GM12878 (cell line): ENCODE measurements at regions not wholly inside any gene's neighbourhood (a gene's known extent, or its start where the extent isn't known, plus 50 kb on each side); places are given as distances from the start of the nearest gene placed in this dataset.

Experiments used
- ATAC-seq: fragments of 200-7000 bp; cut with Tn5 transposase; 3 replicates; pipeline ENCODE4 v1.9.1; 2020; ENCODE audit warnings: mild to moderate bottlenecking, moderate library complexity
- BruUV-seq: library from RNA; stranded (reverse); fragments of 400-500 nt; replicated peaks from 2 replicates; lab custom pipeline; 2021; lab: Mats Ljungman, UMichigan
- CTCF ChIA-PET: fragments of 300-600 bp; sonication (Branson Sonifier 250); formaldehyde crosslinking; extraction: SDS; loops from one replicate; lab custom pipeline; 2021; ENCODE audit warnings: inconsistent platforms; lab: Yijun Ruan, JAX
- POLR2A ChIA-PET: fragments of 350-600 bp; formaldehyde crosslinking; extraction: SDS; loops from one replicate; lab custom pipeline; 2021; ENCODE audit warnings: inconsistent platforms; lab: Charles Lee
- RAD21 ChIA-PET: fragments of 300-600 bp; sonication (Branson Sonifier 250); formaldehyde crosslinking; loops from one replicate; lab custom pipeline; 2023; ENCODE audit warnings: antibody characterized with exemption; ENCODE audit not compliant: unreplicated experiment; lab: Charles Lee
- SMC1A ChIA-PET: fragments of 300-600 bp; sonication (Branson Sonifier 250); formaldehyde crosslinking; loops from one replicate; lab custom pipeline; 2023; ENCODE audit not compliant: unreplicated experiment, uncharacterized antibody; lab: Charles Lee
- DNase-seq: peaks from one replicate; pipeline ENCODE4 v3.0.0-alpha.2; 2011; ENCODE audit warnings: low read depth, low spot score
- FAIRE-seq: peaks from 3 replicates; lab custom pipeline; 2011; peaks lifted over from hg19 to GRCh38; lab: Jason Lieb, UNC
- H2AFZ ChIP-seq: 2 replicates; pipeline ENCODE4 v1.6.0; 2011; ENCODE audit warnings: low read depth, low read length, control low read depth; ENCODE audit not compliant: control insufficient read depth
- H3K27ac ChIP-seq: 2 replicates; pipeline ENCODE4 v1.5.1; 2011; ENCODE audit warnings: control low read depth; ENCODE audit not compliant: control insufficient read depth, insufficient read depth
- H3K27me3 ChIP-seq, 2 experiments: replicated peaks in 1 of 2; 2 replicates each; pipeline versions ENCODE4 v1.6.0 to v1.6.1; 2011; ENCODE audit warnings: low read length in 1 of 2; ENCODE audit not compliant: control insufficient read depth in 2 of 2, insufficient read depth in 2 of 2
- H3K36me3 ChIP-seq, 2 experiments: 2 replicates each; pipeline ENCODE4 v1.5.1; 2011; ENCODE audit warnings: low read length in 1 of 2; ENCODE audit not compliant: control insufficient read depth in 2 of 2, insufficient read depth in 2 of 2
- H3K4me1 ChIP-seq: 2 replicates; pipeline ENCODE4 v1.6.1; 2011; ENCODE audit warnings: mild to moderate bottlenecking, low read length, moderate library complexity, mixed read lengths; ENCODE audit not compliant: control insufficient read depth, insufficient read depth
- H3K4me2 ChIP-seq: 2 replicates; pipeline ENCODE4 v1.6.0; 2011; ENCODE audit warnings: control low read depth; ENCODE audit not compliant: control insufficient read depth, insufficient read depth
- H3K4me3 ChIP-seq: fragments of 200-600 bp; sonication (generic); 2 replicates; pipeline ENCODE4 v1.5.1; 2016
- H3K79me2 ChIP-seq: 2 replicates; pipeline ENCODE4 v1.6.0; 2011; ENCODE audit warnings: low read length; ENCODE audit not compliant: control insufficient read depth, insufficient read depth
- H3K9ac ChIP-seq: 2 replicates; pipeline ENCODE4 v1.8.0; 2011; ENCODE audit warnings: low read length, control low read depth, mixed read lengths; ENCODE audit not compliant: control insufficient read depth, insufficient read depth
- H3K9me3 ChIP-seq: replicated peaks from 3 replicates; pipeline ENCODE4 v1.5.1; 2011; ENCODE audit warnings: mild to moderate bottlenecking, low read length; ENCODE audit not compliant: control insufficient read depth, insufficient read depth
- H4K20me1 ChIP-seq: 2 replicates; pipeline ENCODE4 v1.6.0; 2011; ENCODE audit not compliant: control insufficient read depth, insufficient read depth
- BRCA1 ChIP-seq: IDR thresholded peaks from 2 replicates; pipeline ENCODE4 v1.6.1; 2011; ENCODE audit warnings: low read depth, low read length, improper control_type of control experiment
- CBFB ChIP-seq: IDR thresholded peaks from 2 replicates; pipeline ENCODE4 v1.6.1; 2016; ENCODE audit warnings: antibody characterized with exemption, low read depth
- EP300 ChIP-seq, 2 experiments: fragments of 150-350 bp in 1 of 2; IDR thresholded peaks; 2 replicates each; pipeline ENCODE4 v1.6.1; 2011 to 2012; ENCODE audit warnings: low read depth in 2 of 2, low read length in 2 of 2, borderline replicate concordance in 1 of 2, improper control_type of control experiment in 1 of 2, inconsistent platforms in 1 of 2; ENCODE audit not compliant: control insufficient read depth in 1 of 2
- NFYA ChIP-seq: IDR thresholded peaks from 2 replicates; pipeline ENCODE4 v1.6.1; 2011; ENCODE audit warnings: low read depth, mild to moderate bottlenecking, low read length, improper control_type of control experiment, borderline replicate concordance
- PAX5 ChIP-seq: IDR thresholded peaks from 2 replicates; pipeline ENCODE4 v1.6.1; 2011; ENCODE audit warnings: low read depth, low read length, borderline replicate concordance
- SIN3A ChIP-seq: IDR thresholded peaks from 2 replicates; pipeline ENCODE4 v1.6.1; 2012; ENCODE audit warnings: low read depth, low read length, improper control_type of control experiment
- SUZ12 ChIP-seq: fragments of 200-600 bp; sonication (generic); IDR thresholded peaks from one replicate; pipeline ENCODE4 v1.6.1; 2018; ENCODE audit warnings: antibody characterized with exemption, mild to moderate bottlenecking; ENCODE audit not compliant: unreplicated experiment
- TAF1 ChIP-seq: IDR thresholded peaks from 2 replicates; pipeline ENCODE4 v1.6.1; 2011; ENCODE audit warnings: mild to moderate bottlenecking, low read depth, low read length, borderline replicate concordance
- TBL1XR1 ChIP-seq: IDR thresholded peaks from 2 replicates; pipeline ENCODE4 v1.6.1; 2012; ENCODE audit warnings: low read depth, low read length, improper control_type of control experiment
- ZNF217 ChIP-seq: fragments of 450-650 bp; IDR thresholded peaks from 2 replicates; pipeline ENCODE4 v1.6.1; 2017; ENCODE audit warnings: antibody characterized with exemption, mild to moderate bottlenecking
- WGBS: methylation state at CpG from one replicate; pipeline ENCODE4 v1.1.6; 2016; ENCODE audit warnings: low lambda C conversion rate; ENCODE audit not compliant: insufficient replicate concordance, insufficient coverage; ENCODE audit errors: missing lambda C conversion rate; 5-methylcytosine and 5-hydroxymethylcytosine counted together
- in situ Hi-C: fragments of 300-500 bp; cut with MboI; formaldehyde crosslinking; loops from 9 replicates; pipeline ENCODE4 v1.14.3; 2018; ENCODE audit warnings: mixed read lengths
- intact Hi-C: fragments of 100-400 bp; cut with micrococcal nuclease; formaldehyde crosslinking; loops from one replicate; pipeline ENCODE4 v1.14.2; 2022; ENCODE audit not compliant: unreplicated experiment
- TF ChIP-seq, protein P1 (sequence below): fragments of 450-650 bp; IDR thresholded peaks from 2 replicates; pipeline ENCODE4 v1.6.1; 2016; ENCODE audit warnings: mild to moderate bottlenecking
- TF ChIP-seq, protein P2 (sequence below): fragments of 450-650 bp; IDR thresholded peaks from 2 replicates; pipeline ENCODE4 v1.6.1; 2017; ENCODE audit warnings: mild to moderate bottlenecking, low read depth, inconsistent platforms; ENCODE audit not compliant: poor library complexity, severe bottlenecking
- TF ChIP-seq, protein P3 (sequence below): fragments of 450-650 bp; formaldehyde crosslinking; IDR thresholded peaks from 2 replicates; pipeline ENCODE4 v1.4.0; 2022; ENCODE audit warnings: mild to moderate bottlenecking, moderate library complexity

DNA sequence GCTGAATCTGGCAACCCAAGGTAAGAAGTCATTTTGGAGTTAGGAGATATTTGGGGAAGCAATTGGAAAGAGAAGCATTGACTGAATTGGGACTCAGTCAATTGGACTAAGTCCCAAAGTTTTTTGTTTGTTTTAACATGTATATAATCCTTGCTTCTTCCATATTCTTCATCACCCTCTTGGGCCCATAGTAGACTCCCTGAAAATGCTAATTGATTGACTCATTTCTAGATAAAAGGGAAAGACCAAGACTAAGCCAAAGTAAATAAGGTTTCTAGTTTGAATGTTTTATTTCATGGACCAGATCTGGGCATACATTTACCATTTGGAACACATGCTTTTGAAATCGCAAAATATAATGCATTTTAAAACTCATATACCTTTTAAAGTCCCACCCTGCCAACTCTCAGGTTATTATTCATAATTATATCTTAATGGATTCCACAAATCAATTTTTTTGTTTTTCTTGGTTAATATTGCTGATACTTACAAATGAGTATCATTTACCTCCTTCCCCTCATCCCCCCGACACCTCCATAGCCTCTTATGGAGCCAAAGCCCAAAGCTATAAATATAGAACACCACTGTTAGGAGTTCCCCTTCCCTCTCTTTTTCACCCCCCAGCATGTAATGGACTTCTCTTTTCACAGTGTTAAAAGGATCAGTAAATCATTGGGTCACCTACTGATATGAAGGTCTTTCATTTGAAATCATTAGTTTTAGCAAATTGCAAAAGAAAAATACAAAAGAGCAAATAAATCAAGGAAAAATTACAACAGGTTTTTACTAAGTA lies 674.0 kb upstream of the SOX9 start:
- Histone ChIP-seq H3K9ac (no peak overlapping the region), H3K27ac (no peak overlapping the region), H3K4me1 (no peaks in the 10 kb centered on the region), H3K4me2 (no peak overlapping the region), H3K79me2 (no peaks in the 10 kb centered on the region), H3K4me3 (no peak overlapping the region), H4K20me1 (no peaks in the 10 kb centered on the region), H2AFZ (no peak overlapping the region), H3K36me3 (no peaks in the 10 kb centered on the region), H3K9me3 (no peaks in the 10 kb centered on the region), H3K27me3 (no peaks in the 10 kb centered on the region)
- FAIRE-seq (no peak), DNase-seq (no peak), ATAC-seq (no peak)
- ChIA-PET POLR2A (no interaction called here), RAD21 (no interaction called here), CTCF (no interaction called here), SMC1A (no interaction called here)
- TF ChIP-seq TBL1XR1 (no peak), TAF1 (no peak), SUZ12 (no peak), SIN3A (no peak), ZNF217 (no peak), EP300 (IDR thresholded peaks at IDR 0.05; ENCODE audit: borderline replicate concordance in 1 of 2, control insufficient read depth in 1 of 2, low read depth in 2 of 2, low read length in 2 of 2) (no peak), CBFB (no peak), BRCA1 (no peak), NFYA (no peak), PAX5 (no peak)
- TF ChIP-seq, protein P1, sequence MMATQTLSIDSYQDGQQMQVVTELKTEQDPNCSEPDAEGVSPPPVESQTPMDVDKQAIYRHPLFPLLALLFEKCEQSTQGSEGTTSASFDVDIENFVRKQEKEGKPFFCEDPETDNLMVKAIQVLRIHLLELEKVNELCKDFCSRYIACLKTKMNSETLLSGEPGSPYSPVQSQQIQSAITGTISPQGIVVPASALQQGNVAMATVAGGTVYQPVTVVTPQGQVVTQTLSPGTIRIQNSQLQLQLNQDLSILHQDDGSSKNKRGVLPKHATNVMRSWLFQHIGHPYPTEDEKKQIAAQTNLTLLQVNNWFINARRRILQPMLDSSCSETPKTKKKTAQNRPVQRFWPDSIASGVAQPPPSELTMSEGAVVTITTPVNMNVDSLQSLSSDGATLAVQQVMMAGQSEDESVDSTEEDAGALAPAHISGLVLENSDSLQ: no peak
- TF ChIP-seq, protein P2, sequence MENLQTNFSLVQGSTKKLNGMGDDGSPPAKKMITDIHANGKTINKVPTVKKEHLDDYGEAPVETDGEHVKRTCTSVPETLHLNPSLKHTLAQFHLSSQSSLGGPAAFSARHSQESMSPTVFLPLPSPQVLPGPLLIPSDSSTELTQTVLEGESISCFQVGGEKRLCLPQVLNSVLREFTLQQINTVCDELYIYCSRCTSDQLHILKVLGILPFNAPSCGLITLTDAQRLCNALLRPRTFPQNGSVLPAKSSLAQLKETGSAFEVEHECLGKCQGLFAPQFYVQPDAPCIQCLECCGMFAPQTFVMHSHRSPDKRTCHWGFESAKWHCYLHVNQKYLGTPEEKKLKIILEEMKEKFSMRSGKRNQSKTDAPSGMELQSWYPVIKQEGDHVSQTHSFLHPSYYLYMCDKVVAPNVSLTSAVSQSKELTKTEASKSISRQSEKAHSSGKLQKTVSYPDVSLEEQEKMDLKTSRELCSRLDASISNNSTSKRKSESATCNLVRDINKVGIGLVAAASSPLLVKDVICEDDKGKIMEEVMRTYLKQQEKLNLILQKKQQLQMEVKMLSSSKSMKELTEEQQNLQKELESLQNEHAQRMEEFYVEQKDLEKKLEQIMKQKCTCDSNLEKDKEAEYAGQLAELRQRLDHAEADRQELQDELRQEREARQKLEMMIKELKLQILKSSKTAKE: no peak
- TF ChIP-seq, protein P3, sequence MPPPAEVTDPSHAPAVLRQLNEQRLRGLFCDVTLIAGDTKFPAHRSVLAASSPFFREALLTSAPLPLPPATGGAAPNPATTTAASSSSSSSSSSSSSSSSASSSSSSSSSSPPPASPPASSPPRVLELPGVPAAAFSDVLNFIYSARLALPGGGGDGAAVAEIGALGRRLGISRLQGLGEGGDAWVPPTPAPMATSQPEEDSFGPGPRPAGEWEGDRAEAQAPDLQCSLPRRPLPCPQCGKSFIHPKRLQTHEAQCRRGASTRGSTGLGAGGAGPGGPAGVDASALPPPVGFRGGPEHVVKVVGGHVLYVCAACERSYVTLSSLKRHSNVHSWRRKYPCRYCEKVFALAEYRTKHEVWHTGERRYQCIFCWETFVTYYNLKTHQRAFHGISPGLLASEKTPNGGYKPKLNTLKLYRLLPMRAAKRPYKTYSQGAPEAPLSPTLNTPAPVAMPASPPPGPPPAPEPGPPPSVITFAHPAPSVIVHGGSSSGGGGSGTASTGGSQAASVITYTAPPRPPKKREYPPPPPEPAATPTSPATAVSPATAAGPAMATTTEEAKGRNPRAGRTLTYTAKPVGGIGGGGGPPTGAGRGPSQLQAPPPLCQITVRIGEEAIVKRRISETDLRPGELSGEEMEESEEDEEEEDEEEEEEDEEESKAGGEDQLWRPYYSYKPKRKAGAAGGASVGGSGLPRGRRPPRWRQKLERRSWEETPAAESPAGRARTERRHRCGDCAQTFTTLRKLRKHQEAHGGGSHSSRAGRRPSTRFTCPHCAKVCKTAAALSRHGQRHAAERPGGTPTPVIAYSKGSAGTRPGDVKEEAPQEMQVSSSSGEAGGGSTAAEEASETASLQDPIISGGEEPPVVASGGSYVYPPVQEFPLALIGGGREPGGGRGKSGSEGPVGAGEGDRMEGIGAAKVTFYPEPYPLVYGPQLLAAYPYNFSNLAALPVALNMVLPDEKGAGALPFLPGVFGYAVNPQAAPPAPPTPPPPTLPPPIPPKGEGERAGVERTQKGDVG (CRISPR knock-in tag): no peak
- WGBS: 0% methylated on average over 2 of the region's 2 CpGs
- no TSS peak for BruUV-seq
- in situ Hi-C loops: no loop called here
- intact Hi-C loops: no loop called here
